Sigmoid colon (tissue), 3 donors: ENCODE measurements at regions not wholly inside any gene's neighbourhood (a gene's known extent, or its start where the extent isn't known, plus 50 kb on each side); places are given as distances from the start of the nearest gene placed in this dataset.

Experiments used
- POLR2A ChIP-seq, 2 donors: fragments of 450-650 bp; IDR thresholded peaks; one replicate each; pipeline ENCODE4 v1.6.1; 2016; ENCODE audit warnings: antibody characterized with exemption in 2 of 2, mild to moderate bottlenecking in 2 of 2, moderate library complexity in 2 of 2
- TF ChIP-seq, protein P1 (sequence below), 4 experiments: fragments of 450-650 bp in 3 of 4; fragments of 200-600 bp in 1 of 4; IDR thresholded peaks; one replicate each; pipeline ENCODE4 v1.5.1; 2016 to 2019; ENCODE audit warnings: antibody characterized with exemption in 4 of 4, mild to moderate bottlenecking in 3 of 4, moderate library complexity in 2 of 4

DNA sequence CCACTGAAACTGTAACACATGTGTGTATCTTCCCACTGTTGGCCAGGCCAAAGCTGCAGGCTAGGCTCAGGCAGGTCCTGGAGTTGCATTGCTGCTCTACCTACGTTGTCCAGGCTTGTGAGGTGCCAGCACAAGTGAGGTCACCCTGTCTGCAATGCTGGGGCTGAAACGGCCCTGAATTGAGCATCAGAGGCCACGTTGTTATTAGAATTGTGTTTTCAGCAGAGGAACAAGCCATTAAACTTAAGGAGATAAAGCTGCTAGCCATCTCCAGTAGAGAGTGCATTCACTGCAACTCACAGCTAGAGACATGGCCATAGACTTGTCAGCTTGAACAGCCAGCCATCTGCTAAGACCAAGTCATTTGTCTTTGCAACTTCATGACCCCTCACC, 191.8 kb downstream of the SEMA6A start:
- TF ChIP-seq, protein P1, sequence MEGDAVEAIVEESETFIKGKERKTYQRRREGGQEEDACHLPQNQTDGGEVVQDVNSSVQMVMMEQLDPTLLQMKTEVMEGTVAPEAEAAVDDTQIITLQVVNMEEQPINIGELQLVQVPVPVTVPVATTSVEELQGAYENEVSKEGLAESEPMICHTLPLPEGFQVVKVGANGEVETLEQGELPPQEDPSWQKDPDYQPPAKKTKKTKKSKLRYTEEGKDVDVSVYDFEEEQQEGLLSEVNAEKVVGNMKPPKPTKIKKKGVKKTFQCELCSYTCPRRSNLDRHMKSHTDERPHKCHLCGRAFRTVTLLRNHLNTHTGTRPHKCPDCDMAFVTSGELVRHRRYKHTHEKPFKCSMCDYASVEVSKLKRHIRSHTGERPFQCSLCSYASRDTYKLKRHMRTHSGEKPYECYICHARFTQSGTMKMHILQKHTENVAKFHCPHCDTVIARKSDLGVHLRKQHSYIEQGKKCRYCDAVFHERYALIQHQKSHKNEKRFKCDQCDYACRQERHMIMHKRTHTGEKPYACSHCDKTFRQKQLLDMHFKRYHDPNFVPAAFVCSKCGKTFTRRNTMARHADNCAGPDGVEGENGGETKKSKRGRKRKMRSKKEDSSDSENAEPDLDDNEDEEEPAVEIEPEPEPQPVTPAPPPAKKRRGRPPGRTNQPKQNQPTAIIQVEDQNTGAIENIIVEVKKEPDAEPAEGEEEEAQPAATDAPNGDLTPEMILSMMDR (IDR thresholded peaks at IDR 0.05), result no peak
- no peak for TF ChIP-seq POLR2A (IDR thresholded peaks at IDR 0.05)
